Smooth muscle cell (in vitro differentiated cells): ENCODE measurements at regions not wholly inside any gene's neighbourhood (a gene's known extent, or its start where the extent isn't known, plus 50 kb on each side); places are given as distances from the start of the nearest gene placed in this dataset.
"Not testable (repeated sequence)": the region's sequence is repeated elsewhere in the genome, so short reads cannot be mapped to it uniquely, and the experiment has no call there.

Experiments
- DNase-seq: peaks from one replicate; lab custom pipeline; 2025; ENCODE audit not compliant: unreplicated experiment; lab: John Stamatoyannopoulos, UW
- H2AFZ ChIP-seq: fragments of 200-600 bp; sonication (generic); 2 replicates; pipeline ENCODE4 v1.6.0; 2016; ENCODE audit warnings: antibody characterized with exemption, low read depth, mild to moderate bottlenecking
- H3F3A ChIP-seq: fragments of 200-600 bp; sonication (generic); 2 replicates; pipeline ENCODE4 v1.6.0; 2017; ENCODE audit warnings: antibody characterized with exemption, low read depth
- H3K27ac ChIP-seq: fragments of 200-600 bp; sonication (generic); 2 replicates; pipeline ENCODE4 v1.5.1; 2016; ENCODE audit warnings: low read depth, mild to moderate bottlenecking
- H3K27me3 ChIP-seq: fragments of 200-600 bp; sonication (generic); 2 replicates; pipeline ENCODE4 v1.6.1; 2016; ENCODE audit warnings: low read depth, mild to moderate bottlenecking
- H3K36me3 ChIP-seq: fragments of 200-600 bp; sonication (generic); 2 replicates; pipeline ENCODE4 v1.5.1; 2016; ENCODE audit warnings: low read depth
- H3K4me1 ChIP-seq: fragments of 200-600 bp; sonication (generic); 2 replicates; pipeline ENCODE4 v1.5.1; 2016; ENCODE audit warnings: low read depth
- H3K4me2 ChIP-seq: fragments of 200-600 bp; sonication (generic); 2 replicates; pipeline ENCODE4 v1.6.0; 2016; ENCODE audit warnings: mild to moderate bottlenecking
- H3K4me3 ChIP-seq: fragments of 200-600 bp; sonication (generic); 2 replicates; pipeline ENCODE4 v1.5.1; 2016; ENCODE audit warnings: mild to moderate bottlenecking
- H3K79me2 ChIP-seq: fragments of 200-600 bp; sonication (generic); 2 replicates; pipeline ENCODE4 v1.6.0; 2016; ENCODE audit warnings: low read depth, mild to moderate bottlenecking
- H3K9ac ChIP-seq: fragments of 200-600 bp; sonication (generic); 2 replicates; pipeline ENCODE4 v1.6.0; 2016; ENCODE audit warnings: low read depth
- H3K9me3 ChIP-seq: fragments of 200-600 bp; sonication (generic); replicated peaks from 2 replicates; pipeline ENCODE4 v1.5.1; 2016; ENCODE audit warnings: low read depth
- H4K20me1 ChIP-seq: fragments of 200-600 bp; sonication (generic); 2 replicates; pipeline ENCODE4 v1.6.0; 2016; ENCODE audit warnings: low read depth
- WGBS: methylation state at CpG from one replicate; pipeline ENCODE4 v1.1.7; 2016; ENCODE audit warnings: low lambda C conversion rate; 5-methylcytosine and 5-hydroxymethylcytosine counted together
- TF ChIP-seq, protein P1 (sequence below): fragments of 200-600 bp; sonication (generic); IDR thresholded peaks from 2 replicates; pipeline ENCODE4 v1.5.1; 2017; ENCODE audit warnings: borderline replicate concordance, mild to moderate bottlenecking, antibody characterized with exemption; ENCODE audit not compliant: insufficient read depth, poor library complexity, severe bottlenecking

- Histone ChIP-seq H3K79me2 (no peaks in the 10 kb centered on the region), H2AFZ (peak overlapping the region; percentile 76), H3K9me3 (no peaks in the 10 kb centered on the region), H3F3A (no peaks in the 10 kb centered on the region), H3K4me3 (no peak overlapping the region), H3K27me3 (no peaks in the 10 kb centered on the region), H3K9ac (no peak overlapping the region), H3K4me1 (no peaks in the 10 kb centered on the region), H3K36me3 (no peaks in the 10 kb centered on the region), H3K27ac (no peak overlapping the region), H4K20me1 (no peaks in the 10 kb centered on the region), H3K4me2 (no peak overlapping the region)
- WGBS: 79% methylated on average over 6 of the region's 6 CpGs
- DNase-seq: no peak
- TF ChIP-seq, protein P1, sequence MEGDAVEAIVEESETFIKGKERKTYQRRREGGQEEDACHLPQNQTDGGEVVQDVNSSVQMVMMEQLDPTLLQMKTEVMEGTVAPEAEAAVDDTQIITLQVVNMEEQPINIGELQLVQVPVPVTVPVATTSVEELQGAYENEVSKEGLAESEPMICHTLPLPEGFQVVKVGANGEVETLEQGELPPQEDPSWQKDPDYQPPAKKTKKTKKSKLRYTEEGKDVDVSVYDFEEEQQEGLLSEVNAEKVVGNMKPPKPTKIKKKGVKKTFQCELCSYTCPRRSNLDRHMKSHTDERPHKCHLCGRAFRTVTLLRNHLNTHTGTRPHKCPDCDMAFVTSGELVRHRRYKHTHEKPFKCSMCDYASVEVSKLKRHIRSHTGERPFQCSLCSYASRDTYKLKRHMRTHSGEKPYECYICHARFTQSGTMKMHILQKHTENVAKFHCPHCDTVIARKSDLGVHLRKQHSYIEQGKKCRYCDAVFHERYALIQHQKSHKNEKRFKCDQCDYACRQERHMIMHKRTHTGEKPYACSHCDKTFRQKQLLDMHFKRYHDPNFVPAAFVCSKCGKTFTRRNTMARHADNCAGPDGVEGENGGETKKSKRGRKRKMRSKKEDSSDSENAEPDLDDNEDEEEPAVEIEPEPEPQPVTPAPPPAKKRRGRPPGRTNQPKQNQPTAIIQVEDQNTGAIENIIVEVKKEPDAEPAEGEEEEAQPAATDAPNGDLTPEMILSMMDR: no peak
These were observed 303.1 kb upstream of the CDYL start for GRCh38 chr6:4472969-4473642.

DNA sequence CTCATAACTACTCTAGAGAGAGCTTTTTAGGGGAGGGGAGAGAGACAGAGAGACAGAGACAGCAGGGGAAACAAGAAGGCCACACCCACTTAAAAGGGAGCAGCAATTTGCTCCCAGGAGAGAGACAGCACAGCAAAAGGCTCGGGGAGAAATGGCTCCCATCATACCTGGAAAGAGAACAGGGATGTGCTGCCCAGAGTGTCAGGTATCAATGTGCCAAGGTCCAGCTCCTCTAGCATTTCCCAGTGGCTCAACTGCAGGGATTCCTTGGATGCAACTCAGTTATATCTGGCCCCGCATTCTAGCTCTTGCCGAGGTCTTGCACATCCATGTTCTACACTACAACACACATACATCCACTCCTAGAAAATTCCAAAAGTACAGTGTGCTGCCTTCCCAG lies 304.0 kb upstream of the CDYL start:
- 87% methylated on average over 3 of the region's 3 CpGs for WGBS
- Histone ChIP-seq H3K36me3 (no peaks in the 10 kb centered on the region), H3K9ac (no peak overlapping the region), H3K27ac (no peak overlapping the region), H3K4me2 (no peak overlapping the region), H3K27me3 (no peaks in the 10 kb centered on the region), H3K79me2 (no peaks in the 10 kb centered on the region), H2AFZ (no peak overlapping the region), H3K4me1 (no peaks in the 10 kb centered on the region), H3K4me3 (no peak overlapping the region), H4K20me1 (no peaks in the 10 kb centered on the region), H3F3A (no peaks in the 10 kb centered on the region), H3K9me3 (no peaks in the 10 kb centered on the region)
- DNase-seq: no peak
- TF ChIP-seq, protein P1: no peak

DNA sequence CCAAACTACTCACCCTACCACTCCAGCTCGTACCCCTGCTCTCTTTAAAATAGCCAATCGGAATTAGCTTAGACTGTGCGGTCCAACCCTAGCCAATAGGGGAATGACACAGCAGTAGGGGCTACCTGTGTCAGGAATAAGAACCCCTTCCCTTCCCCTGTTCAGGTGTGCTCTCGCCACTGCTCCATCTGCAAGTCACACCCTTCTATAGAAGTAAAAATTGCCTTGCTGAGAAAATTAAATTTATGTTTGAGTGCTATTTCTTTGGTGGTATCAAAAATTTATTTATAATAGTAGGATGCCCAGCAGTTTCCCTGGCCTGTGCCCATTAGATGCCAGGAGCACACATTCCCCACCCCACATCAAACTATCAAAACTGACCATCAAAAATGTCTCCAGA lies 304.7 kb upstream of the CDYL start:
- not testable (repeated sequence) for H3K27ac ChIP-seq, DNase-seq, H4K20me1 ChIP-seq, H3K9me3 ChIP-seq, H3K27me3 ChIP-seq, H3K4me1 ChIP-seq, H3K36me3 ChIP-seq, H3F3A ChIP-seq, H3K79me2 ChIP-seq, H2AFZ ChIP-seq, H3K9ac ChIP-seq, H3K4me2 ChIP-seq, H3K4me3 ChIP-seq
- 79% methylated on average over 4 of the region's 4 CpGs for WGBS

GRCh38 chr6:4470698-4471210 lies 305.4 kb upstream of the CDYL start:
- no peaks in the 10 kb centered on the region for H3K4me1 ChIP-seq
- H3K4me3 ChIP-seq: no peak overlapping the region
- H3K36me3 ChIP-seq: no peaks in the 10 kb centered on the region
- no peak overlapping the region for H2AFZ ChIP-seq
- H3K9me3 ChIP-seq: no peaks in the 10 kb centered on the region
- no peak overlapping the region for H3K9ac ChIP-seq
- no peak overlapping the region for H3K27ac ChIP-seq
- no peak for DNase-seq
- no peaks in the 10 kb centered on the region for H3F3A ChIP-seq
- WGBS: 82% methylated on average over 7 of the region's 7 CpGs
- no peak overlapping the region for H3K4me2 ChIP-seq
- no peaks in the 10 kb centered on the region for H3K79me2 ChIP-seq
- H4K20me1 ChIP-seq: no peaks in the 10 kb centered on the region
- TF ChIP-seq, protein P1: no peak
- no peaks in the 10 kb centered on the region for H3K27me3 ChIP-seq
